Activated naive CD4-positive, alpha-beta T cell treated with anti-CD3 and anti-CD28 coated beads, Interleukin-2, amount 50 U/mL, for 24 hours (primary cell): ENCODE measurements at regions not wholly inside any gene's neighbourhood (a gene's known extent, or its start where the extent isn't known, plus 50 kb on each side); places are given as distances from the start of the nearest gene placed in this dataset.

ENCODE experiments used
- H3K27ac Mint-ChIP-seq: one replicate; pipeline ENCODE4 v1.8.0; 2021; ENCODE audit warnings: mild to moderate bottlenecking, mixed read lengths
- H3K27me3 Mint-ChIP-seq: one replicate; pipeline ENCODE4 v1.8.0; 2021; ENCODE audit warnings: mixed read lengths
- H3K36me3 Mint-ChIP-seq: one replicate; pipeline ENCODE4 v1.8.0; 2021; ENCODE audit warnings: mixed read lengths
- H3K4me1 Mint-ChIP-seq: one replicate; pipeline ENCODE4 v1.8.0; 2021; ENCODE audit warnings: mixed read lengths
- H3K4me3 Mint-ChIP-seq: one replicate; pipeline ENCODE4 v1.8.0; 2021; ENCODE audit warnings: mild to moderate bottlenecking, mixed read lengths
- H3K9me3 Mint-ChIP-seq: one replicate; pipeline ENCODE4 v1.8.0; 2021; ENCODE audit warnings: mixed read lengths

DNA sequence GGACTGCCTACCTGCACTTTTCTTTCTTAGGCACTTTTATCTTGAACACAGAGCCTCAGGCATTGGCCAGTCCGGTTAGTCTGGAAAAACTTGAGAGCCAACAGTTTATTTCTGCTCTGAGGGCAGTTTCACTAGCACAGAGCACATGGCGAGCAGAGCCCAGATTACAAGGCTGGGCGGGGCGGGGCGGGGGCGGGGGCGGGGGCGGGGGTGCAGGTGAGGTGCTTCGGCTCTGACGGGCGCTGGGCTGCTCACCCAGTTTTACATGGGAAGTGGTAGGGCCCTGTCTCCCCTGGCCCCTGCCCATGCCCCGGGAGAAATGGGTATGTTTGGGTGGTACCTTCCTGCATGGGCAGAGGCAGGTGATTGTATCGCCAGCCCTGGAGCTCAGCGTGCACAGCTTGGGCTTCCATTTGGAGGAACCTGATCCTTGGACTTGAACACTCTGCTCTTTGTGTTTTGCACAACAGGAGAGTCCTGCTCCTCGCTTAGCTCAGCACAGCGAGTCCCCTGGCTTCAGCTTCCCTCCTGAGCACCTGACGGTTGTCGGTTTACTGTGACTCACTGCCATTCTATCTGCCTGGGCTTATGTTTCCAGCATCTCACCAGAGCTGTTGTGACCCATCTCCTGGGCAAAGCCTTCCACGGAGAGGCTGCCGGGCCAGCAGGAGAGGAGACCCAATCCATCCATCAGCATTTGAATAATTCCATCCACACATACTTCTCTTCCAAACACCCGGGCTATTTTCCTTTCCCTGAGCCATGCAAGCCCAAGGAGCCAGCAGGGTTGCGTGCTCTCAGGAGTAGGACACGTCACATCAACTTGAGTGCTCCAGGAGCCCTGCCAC lies 108.5 kb downstream of the ARF6 start:
- Mint-ChIP-seq H3K4me3 (peak overlapping the region; percentile 86), H3K27ac (peak overlapping the region; percentile 98), H3K36me3 (no peaks in the 10 kb centered on the region), H3K27me3 (no peaks in the 10 kb centered on the region), H3K4me1 (peaks cover 65% of the 10 kb centered on the region), H3K9me3 (no peaks in the 10 kb centered on the region)

- Mint-ChIP-seq H3K27me3 (no peaks in the 10 kb centered on the region), H3K4me3 (peak overlapping the region; percentile 86), H3K9me3 (no peaks in the 10 kb centered on the region), H3K4me1 (peaks cover 61% of the 10 kb centered on the region), H3K27ac (peak overlapping the region; percentile 97), H3K36me3 (no peaks in the 10 kb centered on the region)
These were observed 109.4 kb downstream of the ARF6 start for GRCh38 chr14:50001999-50002925.

DNA sequence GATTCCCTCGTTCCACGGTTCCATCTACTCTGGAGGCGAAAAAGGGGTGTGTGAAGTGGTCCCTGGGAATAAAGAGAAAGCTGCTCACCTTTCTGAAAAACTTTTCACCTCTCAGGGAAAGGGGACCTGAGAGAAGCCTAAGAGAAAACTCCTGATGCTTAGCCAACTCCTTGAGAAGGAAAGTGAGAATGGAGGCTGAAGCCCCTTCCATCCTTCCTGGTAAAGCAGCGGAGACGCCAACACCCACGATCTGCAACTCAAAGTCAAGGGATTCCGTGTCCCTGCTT lies 110.0 kb downstream of the ARF6 start:
- Mint-ChIP-seq H3K27ac (peak overlapping the region; percentile 95), H3K36me3 (no peaks in the 10 kb centered on the region), H3K4me1 (peaks cover 55% of the 10 kb centered on the region), H3K27me3 (no peaks in the 10 kb centered on the region), H3K9me3 (no peaks in the 10 kb centered on the region), H3K4me3 (peak overlapping the region; percentile 86)

- Mint-ChIP-seq H3K4me1 (peaks cover 52% of the 10 kb centered on the region), H3K36me3 (no peaks in the 10 kb centered on the region), H3K27me3 (no peaks in the 10 kb centered on the region), H3K9me3 (no peaks in the 10 kb centered on the region), H3K4me3 (peak overlapping the region; percentile 86), H3K27ac (peak overlapping the region; percentile 95)
These were observed 110.5 kb downstream of the ARF6 start for GRCh38 chr14:50003213-50004021.

- Mint-ChIP-seq H3K4me1 (peaks cover 30% of the 10 kb centered on the region), H3K9me3 (no peaks in the 10 kb centered on the region)
These were observed 110.2 kb downstream of the VCPKMT start for GRCh38 chr14:50006141-50006540.

GRCh38 chr14:50007123-50007903 lies 109.1 kb downstream of the VCPKMT start:
- Mint-ChIP-seq H3K27ac (no peak overlapping the region), H3K27me3 (no peaks in the 10 kb centered on the region), H3K4me3 (no peak overlapping the region), H3K9me3 (no peaks in the 10 kb centered on the region), H3K4me1 (peaks cover 19% of the 10 kb centered on the region), H3K36me3 (peaks cover 5% of the 10 kb centered on the region)

More at GRCh38 chr14:50006141-50006540, 110.2 kb downstream of the VCPKMT start:
- Mint-ChIP-seq H3K36me3 (peaks cover 5% of the 10 kb centered on the region), H3K27ac (no peak overlapping the region), H3K4me3 (no peak overlapping the region), H3K27me3 (no peaks in the 10 kb centered on the region)

DNA sequence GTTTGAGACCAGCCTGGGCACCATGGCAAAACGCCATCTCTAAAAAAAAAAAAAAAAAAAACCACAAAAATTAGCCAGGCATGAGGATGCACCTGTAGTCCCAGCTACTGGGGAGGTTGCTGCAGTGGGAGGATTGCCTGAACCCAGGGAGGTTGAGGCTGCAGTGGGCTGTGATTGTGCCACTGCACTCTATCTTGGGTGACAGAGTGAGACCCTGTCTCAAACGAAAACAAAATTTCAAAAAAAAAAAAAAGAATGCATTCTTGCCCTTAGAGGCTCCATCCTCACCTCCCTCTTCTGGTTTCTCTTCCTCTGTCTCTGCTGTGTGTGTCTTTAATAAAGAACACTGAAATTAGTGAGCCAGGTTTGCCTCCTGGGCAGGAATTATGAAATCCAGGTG lies 107.8 kb downstream of the VCPKMT start:
- Mint-ChIP-seq H3K27me3 (no peaks in the 10 kb centered on the region), H3K36me3 (peaks cover 5% of the 10 kb centered on the region), H3K9me3 (no peaks in the 10 kb centered on the region), H3K27ac (no peak overlapping the region), H3K4me1 (peaks cover 18% of the 10 kb centered on the region), H3K4me3 (no peak overlapping the region)

- Mint-ChIP-seq H3K36me3 (peaks cover 5% of the 10 kb centered on the region), H3K4me1 (peaks cover 15% of the 10 kb centered on the region), H3K27me3 (no peaks in the 10 kb centered on the region), H3K9me3 (no peaks in the 10 kb centered on the region), H3K27ac (no peak overlapping the region), H3K4me3 (no peak overlapping the region)
These were observed 107.4 kb downstream of the VCPKMT start for GRCh38 chr14:50008974-50009373.

DNA sequence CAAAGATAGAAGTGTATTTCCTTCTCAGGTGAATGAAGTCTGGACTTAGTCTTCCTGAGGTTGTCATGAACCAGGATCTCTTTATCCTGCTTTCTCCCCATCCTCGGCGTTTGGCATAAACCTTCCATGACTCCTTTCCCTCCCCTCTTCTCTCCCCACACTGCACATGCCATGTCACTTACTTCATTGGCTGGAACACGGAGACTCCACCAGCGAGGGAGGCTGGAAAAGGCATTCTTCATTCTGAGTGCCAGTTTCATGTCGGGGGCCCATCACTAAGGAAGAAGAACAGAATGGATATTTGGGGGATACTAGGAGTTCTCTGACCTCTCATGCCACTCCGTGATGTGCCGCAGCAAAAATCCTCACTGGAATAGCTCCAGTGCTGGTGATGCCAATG lies 105.6 kb downstream of the VCPKMT start:
- no peak overlapping the region for H3K27ac Mint-ChIP-seq
- H3K36me3 Mint-ChIP-seq, result peaks cover 5% of the 10 kb centered on the region
- H3K4me1 Mint-ChIP-seq, result peaks cover 18% of the 10 kb centered on the region
- H3K27me3 Mint-ChIP-seq, result no peaks in the 10 kb centered on the region
- H3K9me3 Mint-ChIP-seq, result no peaks in the 10 kb centered on the region
- no peak overlapping the region for H3K4me3 Mint-ChIP-seq

DNA sequence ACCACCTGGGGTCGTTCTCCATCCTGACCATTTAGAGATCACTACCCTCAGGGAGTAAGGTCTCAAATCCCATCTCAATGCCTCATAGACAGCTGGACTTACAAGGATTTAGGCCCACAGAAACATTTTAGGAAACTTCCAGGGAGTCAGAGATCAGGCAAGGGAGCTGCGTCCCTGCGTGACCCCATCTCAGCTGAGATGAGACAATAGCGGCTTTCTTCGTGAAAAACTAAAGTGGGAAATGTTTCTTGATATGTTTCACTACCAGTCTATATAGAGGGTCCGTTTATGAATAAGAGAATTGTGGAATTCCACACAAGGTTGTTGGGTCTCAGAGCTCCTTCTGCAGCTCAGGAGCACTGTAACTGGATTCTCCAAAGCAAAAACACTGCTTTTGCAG lies 105.1 kb downstream of the VCPKMT start:
- H3K36me3 Mint-ChIP-seq, result peaks cover 8% of the 10 kb centered on the region

GRCh38 chr14:50012644-50013043 lies 103.7 kb downstream of the VCPKMT start:
- no peak overlapping the region for H3K27ac Mint-ChIP-seq
- no peaks in the 10 kb centered on the region for H3K27me3 Mint-ChIP-seq
- peaks cover 8% of the 10 kb centered on the region for H3K36me3 Mint-ChIP-seq
- H3K4me1 Mint-ChIP-seq, result peaks cover 33% of the 10 kb centered on the region
- no peaks in the 10 kb centered on the region for H3K9me3 Mint-ChIP-seq
- no peak overlapping the region for H3K4me3 Mint-ChIP-seq

More for the DNA sequence above, 105.1 kb downstream of the VCPKMT start:
- H3K9me3 Mint-ChIP-seq, result no peaks in the 10 kb centered on the region
- no peak overlapping the region for H3K27ac Mint-ChIP-seq
- no peak overlapping the region for H3K4me3 Mint-ChIP-seq
- H3K27me3 Mint-ChIP-seq, result no peaks in the 10 kb centered on the region
- peaks cover 23% of the 10 kb centered on the region for H3K4me1 Mint-ChIP-seq

- H3K4me1 Mint-ChIP-seq, result peaks cover 33% of the 10 kb centered on the region
- peaks cover 8% of the 10 kb centered on the region for H3K36me3 Mint-ChIP-seq
- no peaks in the 10 kb centered on the region for H3K27me3 Mint-ChIP-seq
- no peak overlapping the region for H3K4me3 Mint-ChIP-seq
- H3K9me3 Mint-ChIP-seq, result no peaks in the 10 kb centered on the region
- peak overlapping the region; percentile 8 for H3K27ac Mint-ChIP-seq
These were observed 103.0 kb downstream of the VCPKMT start for GRCh38 chr14:50013198-50013918.

DNA sequence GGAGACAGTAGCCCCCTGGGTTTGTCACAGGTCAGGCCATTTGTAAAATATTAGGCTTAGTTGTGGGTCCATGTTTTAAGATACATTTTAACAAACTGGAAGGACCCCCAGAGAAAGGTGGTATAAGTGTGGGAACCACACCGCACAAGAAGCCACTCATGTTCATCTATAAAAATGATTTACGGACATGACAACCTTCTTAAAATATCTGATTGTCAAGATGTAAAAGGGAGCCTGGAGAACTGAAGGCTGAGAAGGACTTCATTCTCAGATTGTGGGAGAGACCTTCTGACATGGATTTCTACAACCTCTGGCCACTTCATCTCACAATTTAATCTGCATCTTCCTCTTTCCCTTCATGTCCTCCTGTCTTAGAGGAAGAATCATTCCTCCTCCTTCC lies 102.4 kb downstream of the VCPKMT start:
- Mint-ChIP-seq H3K27me3 (no peaks in the 10 kb centered on the region), H3K27ac (no peak overlapping the region), H3K9me3 (no peaks in the 10 kb centered on the region), H3K4me3 (no peak overlapping the region), H3K4me1 (peaks cover 31% of the 10 kb centered on the region), H3K36me3 (peaks cover 8% of the 10 kb centered on the region)

DNA sequence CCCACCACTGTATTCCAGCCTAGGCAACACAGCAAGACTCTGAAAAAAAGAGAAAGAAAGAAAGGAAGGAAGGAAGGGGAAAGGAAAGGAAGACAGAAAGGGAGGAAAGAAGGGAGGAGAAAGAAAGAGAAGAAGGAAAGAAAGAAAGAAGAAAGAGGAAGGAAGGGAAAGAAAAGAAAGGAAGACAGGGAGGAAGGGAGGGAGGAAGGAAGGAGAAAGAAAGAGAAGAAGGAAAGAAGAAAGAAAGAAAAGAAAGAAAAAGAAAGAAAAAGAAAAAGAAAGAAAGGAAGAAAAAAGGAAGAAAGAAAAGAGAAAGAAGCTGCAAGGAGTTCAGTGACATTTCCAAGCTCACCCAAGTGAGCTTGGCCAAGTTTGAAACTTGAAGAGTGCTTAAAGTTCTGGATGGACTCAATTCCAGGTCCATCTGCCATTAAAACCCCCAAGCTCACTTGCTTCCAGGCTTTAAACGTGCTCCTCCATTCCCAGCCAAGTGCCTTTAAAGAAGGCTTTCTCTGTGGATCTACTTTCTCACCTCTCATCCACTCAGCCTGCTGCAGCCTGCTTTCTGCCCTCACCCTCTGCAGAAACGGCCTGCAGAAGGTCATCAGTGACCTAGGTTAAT lies 101.5 kb downstream of the VCPKMT start:
- Mint-ChIP-seq H3K4me1 (peaks cover 34% of the 10 kb centered on the region), H3K4me3 (no peak overlapping the region), H3K27me3 (no peaks in the 10 kb centered on the region), H3K27ac (no peak overlapping the region), H3K9me3 (peaks cover 5% of the 10 kb centered on the region), H3K36me3 (peaks cover 15% of the 10 kb centered on the region)
